ENCODE measurements at regions not wholly inside any gene's neighbourhood (a gene's known extent, or its start where the extent isn't known, plus 50 kb on each side); places are given as distances from the start of the nearest gene placed in this dataset.

DNA sequence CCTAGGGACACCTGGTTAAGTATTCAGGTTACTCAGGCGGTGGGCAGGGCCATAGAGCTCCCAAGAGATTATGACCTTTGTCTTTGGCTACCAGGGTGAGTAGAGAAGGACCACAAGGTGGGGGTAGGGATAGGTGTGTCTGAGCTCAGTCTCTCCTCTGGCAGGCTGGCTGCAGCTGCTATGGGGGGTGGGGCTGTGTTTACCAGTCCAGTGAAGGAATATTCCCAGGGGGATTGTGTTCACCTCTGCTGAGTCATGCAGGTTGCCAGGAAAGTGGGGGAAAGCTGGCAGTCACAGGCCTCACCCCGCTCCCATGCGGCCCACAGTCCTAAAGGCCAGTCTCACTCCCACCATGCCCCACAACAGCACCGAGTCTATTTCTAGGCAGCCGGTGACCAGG, 53.6 kb upstream of the POU5F2 start:
- H3K56ac ChIP-seq (replicated peaks; ENCODE audit: insufficient read length, low read depth, low read length), result no peak overlapping the region
- H4K5ac ChIP-seq (ENCODE audit: insufficient read length, low read depth, low read length), result no peak overlapping the region
- H2AK5ac ChIP-seq (ENCODE audit: low read depth, low read length), result no peak overlapping the region; the same call in 1 of the 2 replicates
- 85% methylated on average over 5 of the region's 5 CpGs; no CpG with 5 or more reads in 1 of the 2 experiments for WGBS, 2 experiments (ENCODE audit: extremely low coverage in 1 of 2, insufficient coverage in 1 of 2, insufficient read length in 1 of 2, insufficient replicate concordance in 2 of 2, low coverage in 1 of 2, low lambda C conversion rate in 2 of 2, missing lambda C conversion rate in 1 of 2)
- no peak overlapping the region for H2BK120ac ChIP-seq (replicated peaks; ENCODE audit: low read depth, low read length)
- no peak overlapping the region for H3K4ac ChIP-seq (replicated peaks; ENCODE audit: insufficient read length, low read depth, low read length)
- no peak overlapping the region for H3K23ac ChIP-seq (ENCODE audit: insufficient read length)
- CTCF ChIA-PET (ENCODE audit: partially characterized antibody), result interaction anchor here (0.8 to 3.5 kb wide), 5 partner anchors 9 to 199 kb away, joined by 3 to 16 read pairs (median 6); no protein-coding TSS in a partner anchor
- H4K20me1 ChIP-seq (replicated peaks in 1 of 2; ENCODE audit: control insufficient read depth in 1 of 2, insufficient read depth in 2 of 2, low read length in 2 of 2), result peaks cover 0 to 2% of the 10 kb centered on the region in 2 experiments
- no peaks in the 10 kb centered on the region for H3K9me3 ChIP-seq (ENCODE audit: insufficient read depth in 2 of 2, low read depth in 1 of 2, low read length in 1 of 2)
- no peaks in the 10 kb centered on the region; a peak in 1 of 7 replicates for H3K4me1 ChIP-seq (replicated peaks in 1 of 4; ENCODE audit: control insufficient read depth in 3 of 4, insufficient read depth in 4 of 4, low read length in 3 of 4)
- H3K79me1 ChIP-seq (ENCODE audit: low read depth, low read length), result no peaks in the 10 kb centered on the region
- no peaks in the 10 kb centered on the region for H3K23me2 ChIP-seq (ENCODE audit: low read depth, low read length)
- no peak overlapping the region for H3K14ac ChIP-seq (ENCODE audit: insufficient read length)
- H3K27me3 ChIP-seq (replicated peaks in 1 of 4; ENCODE audit: control insufficient read depth in 3 of 4, extremely low read depth in 1 of 4, insufficient read depth in 3 of 4, low read length in 3 of 4), result 0 out of 7 replicates have a peak, but pooled peaks cover 0 to 2% (median 0%) of the 10 kb centered on the region in 4 experiments
- no peak overlapping the region for H4K8ac ChIP-seq (ENCODE audit: extremely low read depth, insufficient read depth, low read length)
- no peak for DNase-seq (ENCODE audit: low read depth in 1 of 2, low spot score in 2 of 2)
- no peak overlapping the region for H3K27ac ChIP-seq (ENCODE audit: low read depth, low read length)
- no peak overlapping the region for H2BK5ac ChIP-seq (ENCODE audit: low read depth, low read length)
- H2BK15ac ChIP-seq (ENCODE audit: low read length), result no peak overlapping the region; the same call in 1 of the 2 replicates
- POLR2A ChIA-PET (ENCODE audit: partially characterized antibody), result no interaction called here
- no peaks in the 10 kb centered on the region for H3K36me3 ChIP-seq (ENCODE audit: control insufficient read depth in 2 of 4, insufficient read depth in 4 of 4, low read length in 3 of 4)
- H3K4me3 ChIP-seq (ENCODE audit: extremely low read depth in 1 of 4, insufficient read depth in 2 of 4, low read depth in 3 of 4, low read length in 4 of 4), result no peak overlapping the region
- H2BK20ac ChIP-seq (ENCODE audit: low read length), result no peak overlapping the region
- no peak overlapping the region for H3K4me2 ChIP-seq (ENCODE audit: insufficient read depth in 1 of 2, low read depth in 2 of 2, low read length in 2 of 2)
- no peak overlapping the region for H3K18ac ChIP-seq (ENCODE audit: extremely low read depth, low read length)
- no peaks in the 10 kb centered on the region for H3K79me2 ChIP-seq (ENCODE audit: control insufficient read depth in 1 of 2, insufficient read depth in 2 of 2, low read length in 2 of 2)
- no peak overlapping the region for H2BK12ac ChIP-seq (ENCODE audit: low read depth, low read length)
- H4K91ac ChIP-seq (replicated peaks; ENCODE audit: insufficient read length, low read length), result no peak overlapping the region
- TF ChIP-seq TEAD4 (IDR thresholded peaks at IDR 0.05; ENCODE audit: low read depth, low read length), result no peak
- no peak for TF ChIP-seq KDM1A (IDR thresholded peaks at IDR 0.05; ENCODE audit: borderline replicate concordance, low read length)
- no peak for TF ChIP-seq RAD21 (IDR thresholded peaks at IDR 0.05 in 1 of 2, conservative IDR thresholded peaks at IDR 0.05 in 1 of 2; ENCODE audit: low read depth in 2 of 2, low read length in 2 of 2)
- no peak for TF ChIP-seq SP1 (IDR thresholded peaks at IDR 0.05; ENCODE audit: low read depth, low read length)
- no peak for TF ChIP-seq YY1 (IDR thresholded peaks at IDR 0.05; ENCODE audit: low read depth, low read length)
- no peak for TF ChIP-seq BCL11A (IDR thresholded peaks at IDR 0.05; ENCODE audit: low read depth in 2 of 2, low read length in 2 of 2)
- TF ChIP-seq GABPA (IDR thresholded peaks at IDR 0.05; ENCODE audit: borderline replicate concordance, insufficient read depth, low read length), result no peak
- no peak for TF ChIP-seq JUND (IDR thresholded peaks at IDR 0.05; ENCODE audit: low read length)
- TF ChIP-seq CREB1 (IDR thresholded peaks at IDR 0.05), result no peak
- no peak for TF ChIP-seq POU5F1 (IDR thresholded peaks at IDR 0.05; ENCODE audit: low read depth, low read length)
- TF ChIP-seq, protein P1, sequence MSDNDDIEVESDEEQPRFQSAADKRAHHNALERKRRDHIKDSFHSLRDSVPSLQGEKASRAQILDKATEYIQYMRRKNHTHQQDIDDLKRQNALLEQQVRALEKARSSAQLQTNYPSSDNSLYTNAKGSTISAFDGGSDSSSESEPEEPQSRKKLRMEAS (IDR thresholded peaks at IDR 0.05), result no peak
- H2AFZ ChIP-seq (ENCODE audit: low read length), result no peak overlapping the region
- no peak overlapping the region for H3K9ac ChIP-seq (replicated peaks in 1 of 4; ENCODE audit: extremely low read depth in 1 of 4, low read depth in 3 of 4, low read length in 3 of 4)
- FAIRE-seq, result no peak

All from H1 (cell line).